Fibroblast of lung (primary cell): ENCODE measurements at regions not wholly inside any gene's neighbourhood (a gene's known extent, or its start where the extent isn't known, plus 50 kb on each side); places are given as distances from the start of the nearest gene placed in this dataset.

Experiments
- DNase-seq, 2 donors: peaks; one replicate each; pipeline versions ENCODE4 v3.0.0 to v3.0.0-alpha.2; 2010; ENCODE audit warnings: low read depth in 2 of 2
- H2AFZ ChIP-seq: 2 replicates; pipeline ENCODE4 v1.5.1; 2012; ENCODE audit warnings: low read length, control low read depth, inconsistent platforms
- H3K27ac ChIP-seq: 2 replicates; pipeline ENCODE4 v1.5.1; 2011; ENCODE audit warnings: low read length, control low read depth; ENCODE audit not compliant: insufficient read depth
- H3K27me3 ChIP-seq: 2 replicates; pipeline ENCODE4 v1.5.1; 2011; ENCODE audit warnings: mild to moderate bottlenecking, low read length; ENCODE audit not compliant: control insufficient read depth, insufficient read depth
- H3K36me3 ChIP-seq: 2 replicates; pipeline ENCODE4 v1.5.1; 2011; ENCODE audit warnings: low read length; ENCODE audit not compliant: control insufficient read depth, insufficient read depth
- H3K4me1 ChIP-seq: 2 replicates; pipeline ENCODE4 v1.5.1; 2011; ENCODE audit warnings: low read length; ENCODE audit not compliant: control insufficient read depth, insufficient read depth; ENCODE audit errors: extremely low read depth
- H3K4me2 ChIP-seq: 2 replicates; pipeline ENCODE4 v1.5.1; 2011; ENCODE audit warnings: low read length, control low read depth; ENCODE audit not compliant: insufficient read depth; ENCODE audit errors: extremely low read depth
- H3K4me3 ChIP-seq, 4 experiments: fragments of 200-600 bp in 1 of 4; sonication (generic) in 1 of 4; replicated peaks in 1 of 4; 2 replicates each; pipeline ENCODE4 v1.5.1; 2011 to 2016; ENCODE audit warnings: low read length in 4 of 4, low read depth in 3 of 4, mild to moderate bottlenecking in 3 of 4, control low read depth in 2 of 4, inconsistent platforms in 1 of 4, mixed read lengths in 1 of 4; ENCODE audit not compliant: insufficient read depth in 1 of 4; ENCODE audit errors: control extremely low read depth in 1 of 4
- H3K79me2 ChIP-seq: 2 replicates; pipeline ENCODE4 v1.5.1; 2012; ENCODE audit warnings: mild to moderate bottlenecking, low read length, inconsistent platforms; ENCODE audit not compliant: control insufficient read depth, insufficient read depth
- H3K9ac ChIP-seq: 2 replicates; pipeline ENCODE4 v1.5.1; 2011; ENCODE audit warnings: mild to moderate bottlenecking, low read length, control low read depth; ENCODE audit not compliant: insufficient read depth
- H3K9me3 ChIP-seq: 2 replicates; pipeline ENCODE4 v1.5.1; 2012; ENCODE audit warnings: low read depth, low read length; ENCODE audit not compliant: control insufficient read depth, insufficient read depth
- H4K20me1 ChIP-seq: 2 replicates; pipeline ENCODE4 v1.5.1; 2011; ENCODE audit warnings: low read length; ENCODE audit not compliant: control insufficient read depth, insufficient read depth; ENCODE audit errors: extremely low read depth
- CTCF ChIP-seq, 2 donors: IDR thresholded peaks in 1 of 2; conservative IDR thresholded peaks in 1 of 2; 1 replicate in 1 of 2; 2 replicates in 1 of 2; pipeline ENCODE4 v1.5.1; 2011 to 2012; ENCODE audit warnings: low read length in 2 of 2, control low read depth in 1 of 2, inconsistent platforms in 1 of 2, low read depth in 1 of 2, mild to moderate bottlenecking in 1 of 2
- EZH2 ChIP-seq: IDR thresholded peaks from 2 replicates; pipeline ENCODE4 v1.5.1; 2012; ENCODE audit warnings: low read length, control low read depth, mild to moderate bottlenecking; ENCODE audit errors: missing control alignments

- DNase-seq = no peak
- TF ChIP-seq EZH2 = no peak
- TF ChIP-seq CTCF (conservative IDR thresholded peaks at IDR 0.05 in 1 of 2, IDR thresholded peaks at IDR 0.05 in 1 of 2; ENCODE audit: low read depth in 1 of 2, low read length in 2 of 2) = no peak
Observed at GRCh38 chr9:12185856-12186255, 507.3 kb upstream of the TYRP1 start.

GRCh38 chr9:12191630-12192029 lies 501.6 kb upstream of the TYRP1 start:
- no peak overlapping the region for H3K27ac ChIP-seq
- H3K9ac ChIP-seq = no peak overlapping the region
- H3K4me3 ChIP-seq = no peak overlapping the region
- H3K79me2 ChIP-seq = no peaks in the 10 kb centered on the region
- no peak overlapping the region for H3K4me2 ChIP-seq
- TF ChIP-seq EZH2 (no peak), CTCF (conservative IDR thresholded peaks at IDR 0.05 in 1 of 2, IDR thresholded peaks at IDR 0.05 in 1 of 2; ENCODE audit: low read depth in 1 of 2, low read length in 2 of 2) (no peak)
- H3K27me3 ChIP-seq = no peaks in the 10 kb centered on the region
- DNase-seq = no peak
- H3K36me3 ChIP-seq = no peaks in the 10 kb centered on the region
- H2AFZ ChIP-seq = no peak overlapping the region
- H3K4me1 ChIP-seq = no peaks in the 10 kb centered on the region
- H4K20me1 ChIP-seq = no peaks in the 10 kb centered on the region
- no peaks in the 10 kb centered on the region for H3K9me3 ChIP-seq

More at GRCh38 chr9:12185856-12186255, 507.3 kb upstream of the TYRP1 start:
- no peaks in the 10 kb centered on the region for H3K79me2 ChIP-seq
- no peaks in the 10 kb centered on the region for H3K27me3 ChIP-seq
- no peaks in the 10 kb centered on the region for H4K20me1 ChIP-seq
- H3K27ac ChIP-seq = no peak overlapping the region
- H3K9me3 ChIP-seq = no peaks in the 10 kb centered on the region
- no peaks in the 10 kb centered on the region for H3K36me3 ChIP-seq
- H3K4me2 ChIP-seq = no peak overlapping the region
- H3K4me3 ChIP-seq = no peak overlapping the region
- H2AFZ ChIP-seq = no peak overlapping the region
- no peaks in the 10 kb centered on the region for H3K4me1 ChIP-seq
- no peak overlapping the region for H3K9ac ChIP-seq

GRCh38 chr9:12194731-12195130 lies 498.5 kb upstream of the TYRP1 start:
- no peaks in the 10 kb centered on the region for H4K20me1 ChIP-seq
- H3K4me3 ChIP-seq = no peak overlapping the region
- no peak overlapping the region for H3K4me2 ChIP-seq
- H3K36me3 ChIP-seq = no peaks in the 10 kb centered on the region
- H3K9ac ChIP-seq = no peak overlapping the region
- H3K27ac ChIP-seq = no peak overlapping the region
- no peak overlapping the region for H2AFZ ChIP-seq
- H3K27me3 ChIP-seq = no peaks in the 10 kb centered on the region
- TF ChIP-seq EZH2 (no peak), CTCF (conservative IDR thresholded peaks at IDR 0.05 in 1 of 2, IDR thresholded peaks at IDR 0.05 in 1 of 2; ENCODE audit: low read depth in 1 of 2, low read length in 2 of 2) (no peak)
- no peaks in the 10 kb centered on the region for H3K9me3 ChIP-seq
- H3K79me2 ChIP-seq = no peaks in the 10 kb centered on the region
- no peaks in the 10 kb centered on the region for H3K4me1 ChIP-seq
- no peak for DNase-seq
